HG03175 (cell line): ENCODE measurements at regions not wholly inside any gene's neighbourhood (a gene's known extent, or its start where the extent isn't known, plus 50 kb on each side); places are given as distances from the start of the nearest gene placed in this dataset.

Experiments
- ATAC-seq: cut with Tn5 transposase; IDR thresholded peaks from one replicate; pipeline ENCODE4 v1.9.1; 2021; ENCODE audit warnings: mild to moderate bottlenecking, moderate library complexity; ENCODE audit not compliant: unreplicated experiment

DNA sequence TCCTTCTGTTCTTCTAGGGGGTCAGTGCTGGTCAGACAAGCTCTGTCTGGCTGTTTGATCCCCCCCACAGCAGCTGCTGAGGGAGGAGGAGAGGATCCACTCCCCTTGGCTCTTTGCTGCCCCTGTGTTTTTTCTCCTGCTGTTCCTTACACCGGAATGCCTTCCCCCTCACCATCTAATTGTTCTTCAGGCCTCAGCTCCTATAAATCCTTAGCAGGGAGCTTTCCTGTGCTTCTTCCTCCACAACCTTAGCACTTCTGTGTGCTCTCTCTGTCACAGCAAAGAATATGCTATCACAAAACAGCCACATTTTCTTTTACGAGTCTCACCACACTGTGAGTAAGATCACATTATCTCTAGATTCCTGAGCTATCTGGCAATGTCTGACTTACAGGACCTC lies 196.6 kb downstream of the OTOR start:
- ATAC-seq, result no peak

DNA sequence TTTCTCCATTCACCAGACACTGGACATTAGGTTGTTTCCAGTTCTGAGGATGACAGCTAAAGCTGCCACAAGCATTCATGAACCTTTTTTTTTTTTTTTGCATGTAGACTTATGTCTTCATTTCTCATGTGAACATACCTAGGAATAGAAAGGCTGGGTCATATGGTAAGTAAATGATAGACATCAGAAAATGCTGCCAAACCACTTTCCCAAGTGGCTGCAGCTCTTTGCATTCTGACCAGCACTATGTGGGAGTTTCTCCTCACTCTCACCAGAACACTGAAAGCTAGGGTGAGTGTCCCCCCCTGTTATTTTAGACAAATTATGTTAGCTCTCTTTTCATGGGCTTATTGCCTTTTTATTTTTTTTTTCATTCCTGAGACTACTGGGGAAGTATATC lies 197.5 kb downstream of the OTOR start:
- ATAC-seq, result no peak

DNA sequence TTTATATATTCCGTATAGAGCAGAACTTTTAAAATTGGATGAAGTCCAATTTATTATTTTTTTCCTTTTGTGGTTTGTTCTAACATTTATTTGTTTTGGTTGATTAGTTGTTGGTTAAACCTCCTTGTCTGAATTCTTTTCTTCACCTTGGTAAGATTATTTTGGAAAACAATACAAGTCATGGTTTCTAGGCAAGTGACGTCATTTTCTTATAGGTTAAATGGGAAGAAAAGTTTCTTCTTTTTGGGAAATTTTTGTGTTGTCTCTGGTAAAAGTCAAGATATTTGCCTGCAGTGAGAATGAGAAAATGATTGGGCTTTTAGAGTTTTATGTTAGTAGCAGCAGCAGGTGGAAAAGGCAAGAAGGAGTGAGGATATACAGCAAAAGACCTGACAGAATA lies 197.9 kb downstream of the OTOR start:
- ATAC-seq, result no peak

DNA sequence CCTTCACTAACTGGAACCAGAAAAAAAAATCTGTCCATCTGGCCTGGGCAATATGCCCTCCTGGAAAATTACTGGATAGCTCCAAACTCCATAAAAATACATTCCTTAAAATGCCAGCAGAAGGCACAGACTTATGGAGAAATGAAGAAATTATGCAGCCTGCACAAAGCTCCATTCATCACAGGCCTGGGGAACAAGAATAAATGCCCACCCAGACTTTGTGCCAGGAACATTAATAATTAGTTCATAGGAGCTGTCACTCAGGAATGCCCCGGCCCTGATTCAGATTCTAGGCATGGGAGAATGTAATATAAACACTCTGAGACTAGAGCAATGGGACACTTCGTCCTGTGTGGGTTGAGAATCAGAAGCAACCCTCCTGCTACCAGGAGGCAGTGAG lies 199.3 kb downstream of the OTOR start:
- ATAC-seq, result no peak

DNA sequence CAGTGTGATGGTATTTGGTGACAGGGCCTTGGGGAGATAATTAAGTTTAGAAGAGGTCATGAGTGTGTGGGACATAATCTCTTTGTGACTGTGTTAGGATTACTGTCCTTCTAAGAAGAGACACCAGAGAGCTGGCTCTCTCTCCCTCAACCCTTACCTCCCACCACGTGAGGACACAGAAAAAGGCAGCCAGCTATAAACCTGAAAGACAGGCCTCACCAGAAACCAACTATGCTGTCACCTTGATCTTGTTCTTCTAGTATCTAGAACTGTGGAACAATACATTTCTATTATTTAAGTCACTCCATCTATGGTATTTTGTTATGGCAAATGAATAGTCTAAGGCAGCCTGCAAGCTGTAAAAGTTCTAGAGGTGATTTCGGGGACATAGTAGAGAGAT lies 203.7 kb downstream of the OTOR start:
- ATAC-seq, result no peak

DNA sequence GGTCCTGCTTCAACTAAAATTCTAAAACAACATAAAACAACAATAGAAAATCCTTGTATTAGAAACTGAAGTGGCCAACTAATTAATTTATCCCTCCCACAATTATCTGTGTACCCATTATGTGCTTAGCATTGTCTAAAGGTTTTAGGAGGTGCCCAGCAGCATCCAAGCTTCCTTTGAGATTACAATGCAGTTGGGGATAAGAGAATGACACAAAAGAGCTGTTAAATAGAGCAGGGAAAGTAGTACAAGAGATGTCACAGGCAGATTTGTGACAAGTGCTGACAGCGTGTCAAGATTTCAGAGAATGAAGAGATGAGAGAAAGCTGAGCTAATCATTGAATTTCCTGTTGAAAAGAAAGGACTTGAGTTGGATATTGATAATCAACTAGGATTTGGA lies 204.8 kb downstream of the OTOR start:
- ATAC-seq, result no peak

DNA sequence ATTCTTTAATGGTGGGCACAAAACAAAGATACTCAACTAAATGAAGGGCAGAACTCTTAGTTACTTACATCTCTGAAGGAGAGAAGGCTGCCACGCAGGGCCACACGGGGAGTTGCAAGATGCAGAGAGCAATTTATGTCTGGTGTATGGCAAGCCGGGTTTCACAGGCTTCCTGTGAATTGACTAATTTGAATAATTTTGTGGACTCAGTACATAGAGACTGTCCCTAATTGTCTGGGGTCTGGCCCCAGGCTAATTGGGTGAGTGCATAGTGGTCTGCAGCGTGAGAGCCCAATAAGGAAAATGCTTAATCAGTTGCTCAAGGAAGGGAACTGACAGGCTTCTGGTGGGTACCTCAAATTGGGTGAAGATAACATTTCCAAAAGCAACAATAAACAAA lies 205.7 kb downstream of the OTOR start:
- ATAC-seq, result no peak

DNA sequence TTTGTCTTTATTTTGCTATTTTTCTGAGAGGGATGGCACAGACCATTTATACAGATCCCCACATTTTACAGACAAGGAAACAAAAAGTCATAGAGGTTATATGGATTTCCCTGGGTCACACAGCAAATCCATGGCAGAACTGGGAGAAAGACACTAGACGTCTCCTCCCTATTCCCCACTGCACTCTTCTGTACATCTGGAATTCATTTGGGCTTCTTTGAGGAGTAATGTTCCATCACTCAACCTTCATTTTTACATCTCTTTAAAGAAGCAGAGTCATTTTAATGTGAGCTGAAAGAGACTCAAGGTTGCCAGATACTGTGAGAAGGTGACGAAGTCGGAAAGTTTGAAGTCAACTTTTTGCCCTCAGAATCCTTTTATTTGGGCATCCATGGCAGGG lies 207.3 kb downstream of the OTOR start:
- no peak for ATAC-seq

DNA sequence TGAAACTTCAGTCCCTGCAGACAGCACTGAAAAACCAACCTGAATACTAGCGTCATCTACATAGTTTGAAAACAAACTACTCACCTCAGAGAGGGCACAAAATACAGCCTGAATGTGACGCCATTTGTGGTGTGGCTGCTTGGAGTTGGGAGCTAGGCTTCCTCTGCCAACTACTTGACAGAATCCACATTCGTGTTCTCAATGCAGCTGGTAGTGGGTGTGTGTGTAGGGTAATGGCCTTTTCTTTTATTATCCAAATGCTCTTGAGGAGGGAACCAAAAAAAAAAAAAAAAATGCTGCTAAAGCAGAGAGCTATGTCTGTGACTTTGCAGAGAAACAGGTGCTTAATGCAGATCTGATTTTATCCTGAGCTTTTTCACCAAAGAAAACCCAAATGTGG lies 207.8 kb downstream of the OTOR start:
- no peak for ATAC-seq

DNA sequence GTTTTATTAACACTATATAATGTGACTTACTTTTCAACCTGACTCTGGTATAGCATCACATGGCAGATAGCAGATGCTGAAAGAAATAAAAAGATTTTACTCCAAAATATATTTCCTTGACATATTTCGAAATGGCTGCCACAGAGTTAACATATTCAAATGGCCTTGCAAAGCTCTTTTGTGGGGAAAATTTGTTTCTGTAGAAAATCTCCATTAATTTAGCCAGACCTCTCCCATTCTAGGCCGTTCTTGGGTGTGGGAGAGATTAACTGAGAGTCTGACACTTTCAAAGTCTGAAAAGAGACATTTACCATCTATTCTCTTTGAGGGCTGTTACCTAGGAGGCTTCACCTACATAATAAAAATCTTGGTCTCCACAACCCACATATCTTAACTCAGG lies 217.2 kb downstream of the OTOR start:
- ATAC-seq, result no peak

DNA sequence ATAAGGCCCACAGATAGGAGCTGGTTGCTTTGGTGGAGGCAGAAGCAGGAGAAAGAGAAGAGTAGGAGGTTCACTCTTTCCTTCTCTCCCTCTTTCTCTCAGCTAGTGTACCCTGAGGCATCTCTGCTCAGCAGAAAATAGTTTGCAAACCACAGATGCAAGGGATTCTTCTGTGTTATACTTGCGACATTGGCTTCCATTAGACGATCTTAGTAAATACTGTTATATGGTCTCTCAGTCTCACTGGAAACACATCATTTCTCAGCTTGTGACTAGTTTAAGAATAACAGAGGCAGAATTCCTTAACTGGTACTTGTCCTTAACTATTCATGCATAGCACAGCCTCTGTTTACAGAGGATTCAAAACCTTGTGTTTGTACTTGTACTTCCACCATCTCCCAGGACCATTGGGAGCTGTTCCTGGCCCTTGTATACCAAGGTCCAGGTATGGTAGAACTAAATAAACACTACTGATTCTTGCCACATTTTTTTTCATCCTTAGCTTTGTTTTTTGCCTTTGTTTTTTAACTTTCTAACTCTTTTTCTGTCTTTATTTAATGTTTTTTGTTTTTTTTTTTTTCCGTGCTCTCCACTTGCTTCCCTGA lies 218.2 kb downstream of the OTOR start:
- ATAC-seq, result no peak

DNA sequence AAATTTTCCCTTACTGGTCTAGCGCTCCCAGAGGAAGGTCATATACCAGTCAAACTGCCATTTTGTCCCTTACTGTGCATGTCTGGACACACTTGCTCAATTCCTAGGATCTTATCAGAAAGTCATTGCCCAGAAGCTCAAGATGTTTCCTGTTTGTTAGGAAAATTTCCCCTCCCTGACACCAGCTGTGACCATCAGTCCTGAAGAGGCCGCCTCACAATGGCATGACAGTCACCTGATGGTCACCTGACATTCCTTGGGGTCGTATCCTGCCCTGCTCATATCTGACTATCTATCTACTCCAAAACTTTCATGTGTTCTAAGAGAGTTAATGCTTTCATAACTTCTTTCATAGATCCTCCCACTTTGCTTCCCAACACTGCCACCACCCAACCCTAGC lies 219.9 kb downstream of the OTOR start:
- ATAC-seq, result no peak

DNA sequence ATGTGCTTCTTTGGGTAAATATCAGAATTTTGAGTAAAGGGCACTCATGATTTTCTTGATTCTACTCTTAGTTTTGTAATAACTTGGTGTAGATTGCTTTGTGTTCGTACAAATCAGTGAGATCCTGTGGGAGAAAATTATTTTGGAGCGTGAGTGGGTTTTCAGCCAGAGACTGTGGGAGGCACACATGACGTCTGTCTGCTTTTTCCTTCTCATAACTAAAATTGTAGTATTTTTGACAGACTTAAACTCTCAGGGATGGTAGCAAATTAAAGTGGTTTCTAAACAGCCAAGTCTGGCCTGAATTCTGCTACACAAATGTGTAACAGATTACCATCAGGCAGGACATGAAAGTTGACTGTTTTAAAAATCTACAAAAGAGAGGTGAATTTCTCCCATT lies 222.6 kb downstream of the OTOR start:
- ATAC-seq, result no peak

DNA sequence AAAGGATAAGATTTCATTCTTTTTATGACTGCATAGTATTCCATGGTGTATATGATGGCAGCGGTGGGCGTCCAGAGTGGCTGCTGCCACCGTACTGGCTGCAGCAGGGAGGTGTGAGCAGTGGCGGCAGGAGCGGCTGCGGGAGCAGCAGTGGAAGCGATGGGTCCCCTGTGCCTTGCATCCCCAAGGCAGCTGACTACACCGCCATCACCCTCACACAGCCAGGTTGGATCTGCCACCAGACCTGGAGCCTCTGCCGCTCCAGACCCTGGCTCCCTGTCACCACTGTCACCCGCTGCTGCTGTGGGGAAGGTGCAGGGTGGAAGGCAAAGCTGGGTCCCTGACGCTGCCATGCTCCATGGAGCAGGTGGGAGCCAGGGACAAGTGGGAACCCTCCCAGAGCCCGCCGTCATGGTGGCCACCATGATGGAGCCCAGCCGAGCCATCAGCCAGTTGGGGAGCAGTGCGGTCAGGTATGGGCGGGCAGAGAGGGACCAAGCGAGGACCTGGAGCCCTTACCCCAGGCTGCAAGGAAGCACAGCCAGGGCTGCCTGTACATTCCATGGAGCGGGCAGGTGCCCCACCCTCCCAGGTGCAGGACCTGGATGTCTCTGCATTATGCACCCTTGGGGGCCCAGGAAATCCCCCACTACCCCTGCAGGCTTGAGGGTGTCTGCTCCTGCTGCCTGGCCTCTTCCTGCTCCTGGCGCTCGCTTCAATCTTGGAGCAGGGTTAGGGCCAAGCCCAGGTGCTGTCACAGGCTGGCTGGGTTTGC lies 226.1 kb downstream of the OTOR start:
- ATAC-seq, result no peak

DNA sequence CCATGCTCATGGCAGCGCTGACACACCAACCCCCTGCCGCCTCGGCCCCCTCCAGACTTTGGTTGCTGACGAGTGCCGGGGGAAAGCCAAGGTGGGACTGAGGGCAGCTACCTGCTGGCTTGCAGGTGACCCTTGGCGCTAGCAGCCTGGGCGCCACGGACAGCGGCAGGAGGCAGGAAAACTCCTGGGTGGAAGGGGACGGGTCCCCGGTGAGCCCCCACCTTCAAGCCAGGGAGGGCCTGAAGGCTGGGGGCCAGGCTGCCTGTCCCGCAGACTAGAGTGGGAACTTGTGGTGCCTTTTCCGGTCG lies 226.7 kb downstream of the OTOR start:
- ATAC-seq, result no peak

DNA sequence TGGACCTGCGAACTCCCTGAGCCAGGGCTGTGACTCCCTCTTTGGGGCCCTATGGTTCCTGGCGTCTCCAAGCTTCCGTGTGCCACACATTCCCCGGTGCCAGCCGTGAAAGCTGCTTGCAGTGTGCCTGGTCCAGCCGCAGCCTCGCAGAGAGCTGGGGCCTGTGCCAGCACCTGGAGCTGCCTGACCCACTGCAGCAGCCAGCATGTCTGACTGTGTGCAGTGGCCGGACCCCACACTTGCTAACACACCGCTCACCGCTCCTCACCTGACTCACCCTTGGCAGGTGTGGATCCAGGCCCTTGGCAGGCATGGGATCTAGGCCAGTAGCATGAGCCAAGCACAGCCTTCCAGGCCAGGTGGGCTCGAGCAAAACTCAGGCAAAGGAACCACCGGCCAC lies 227.5 kb downstream of the OTOR start:
- ATAC-seq, result no peak

DNA sequence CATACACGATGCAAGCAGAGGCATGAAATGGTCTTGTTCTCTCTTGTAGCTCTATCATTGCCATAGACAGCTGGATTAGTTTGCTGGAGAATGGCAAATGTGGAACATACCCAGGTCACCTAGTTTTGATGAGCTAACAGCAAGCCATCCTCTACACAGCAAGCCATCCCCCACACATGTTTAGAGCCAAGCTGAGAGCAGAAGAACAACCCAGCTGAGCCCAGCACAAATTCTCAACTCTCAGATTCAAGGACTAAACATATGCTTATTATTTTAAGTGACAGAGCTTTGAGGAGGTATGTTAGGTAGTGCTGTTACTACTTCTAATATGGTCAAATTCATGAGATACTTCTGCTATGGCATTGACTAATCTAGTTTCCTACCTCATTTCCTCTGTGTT lies 230.3 kb downstream of the OTOR start:
- no peak for ATAC-seq

DNA sequence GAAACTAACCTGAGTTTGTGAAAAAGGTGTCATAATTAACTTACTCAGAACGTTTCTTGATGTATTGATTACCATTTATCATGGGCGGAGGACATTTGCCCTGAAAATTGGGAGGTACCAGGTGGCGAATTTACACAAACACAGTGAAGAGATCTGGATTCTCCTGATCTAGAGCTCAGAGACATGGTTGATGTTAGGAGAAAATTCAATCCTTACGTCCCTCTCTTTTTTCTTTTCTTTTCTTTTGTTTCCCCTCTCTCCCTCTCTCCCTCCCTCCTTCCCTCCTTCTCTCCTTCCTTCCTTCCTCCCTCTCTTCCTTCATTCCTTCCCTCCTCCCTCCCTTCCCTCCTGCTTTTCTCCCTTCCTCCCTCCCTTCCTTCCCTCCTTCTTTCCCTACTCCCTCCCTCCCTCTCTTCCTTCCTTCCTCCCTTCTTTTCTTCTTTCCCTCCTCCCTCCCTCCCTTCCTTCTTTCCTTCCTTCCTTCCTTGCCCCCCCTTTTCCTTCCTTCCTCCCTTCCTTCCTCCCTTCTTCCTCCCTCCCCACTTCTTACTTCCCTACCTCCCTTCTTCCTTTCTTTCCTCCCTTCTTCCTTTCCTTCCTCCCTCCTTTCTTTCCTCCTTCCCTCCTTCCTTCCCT lies 234.1 kb downstream of the OTOR start:
- ATAC-seq, result no peak

DNA sequence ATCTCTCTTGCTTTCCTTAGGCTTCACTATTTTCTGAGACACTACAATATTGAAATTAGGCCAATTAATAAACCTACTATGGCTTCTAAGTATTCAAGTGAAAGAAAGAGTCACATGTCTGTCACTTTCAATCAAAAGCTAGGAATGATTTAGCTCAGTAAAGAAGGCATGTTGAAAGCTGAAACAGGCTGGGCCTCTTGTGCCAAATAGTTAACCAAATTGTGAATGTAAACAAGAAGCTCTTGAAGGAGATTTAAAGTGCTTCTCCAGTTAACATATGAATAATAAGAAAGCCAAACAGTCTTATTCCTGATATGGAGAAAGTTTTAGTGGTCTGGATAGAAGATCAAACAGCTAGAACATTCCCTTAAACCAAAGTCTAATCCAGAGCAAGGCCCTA lies 236.3 kb downstream of the OTOR start:
- no peak for ATAC-seq

DNA sequence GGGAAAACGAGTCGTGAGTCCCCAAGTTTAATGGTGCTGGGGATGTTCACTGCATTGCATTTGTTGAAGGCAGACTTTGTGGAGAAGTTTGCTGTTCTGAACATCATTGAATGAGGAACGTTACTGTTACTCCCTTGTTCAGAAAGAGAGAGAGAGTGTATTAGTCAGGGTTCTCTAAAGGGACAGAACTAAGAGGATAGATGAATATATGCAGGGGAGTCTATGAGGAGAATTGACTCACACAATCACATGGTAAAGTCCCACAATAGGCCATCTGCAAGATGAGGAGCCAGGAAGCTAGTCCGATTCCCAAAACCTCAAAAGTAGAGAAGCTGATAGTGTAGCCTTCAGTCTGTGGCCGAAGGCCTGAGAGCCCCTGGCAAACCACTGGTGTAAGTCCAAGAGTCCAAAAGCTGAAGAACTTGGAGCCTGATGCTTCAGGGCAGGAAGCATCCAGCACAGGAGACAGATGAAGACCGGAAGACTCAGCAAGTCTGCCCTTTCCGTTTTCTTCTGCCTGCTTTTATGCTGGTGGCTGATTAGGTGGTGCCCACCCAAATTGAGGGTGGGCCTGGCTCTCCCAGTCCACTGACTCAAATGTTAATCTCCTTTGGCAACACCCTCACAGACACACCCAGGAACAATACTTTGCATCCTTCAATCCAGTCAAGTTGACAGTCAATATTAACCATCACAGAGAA lies 223.5 kb upstream of the PCSK2 start:
- no peak for ATAC-seq

DNA sequence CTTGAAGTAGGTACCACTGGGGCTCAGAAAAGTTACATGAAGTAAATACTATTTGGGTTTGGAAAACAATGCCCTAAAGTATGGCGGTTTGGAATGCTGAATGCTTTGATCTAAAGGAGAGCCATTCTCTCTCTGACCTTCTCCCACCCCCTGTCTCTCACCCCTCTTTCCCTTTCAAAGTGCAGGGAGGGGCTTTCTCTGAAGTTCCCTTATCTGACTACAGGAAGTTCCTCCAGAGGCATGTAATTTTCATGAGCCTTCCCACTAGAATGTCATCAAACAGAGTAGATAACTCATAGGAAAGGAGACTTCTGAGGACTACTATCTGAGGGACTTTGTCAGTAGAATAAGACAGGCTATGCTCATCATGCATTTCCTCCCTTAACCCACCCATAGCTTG lies 216.7 kb upstream of the PCSK2 start:
- no peak for ATAC-seq
